Skeletal muscle tissue (tissue), 3 donors: ENCODE measurements at regions not wholly inside any gene's neighbourhood (a gene's known extent, or its start where the extent isn't known, plus 50 kb on each side); places are given as distances from the start of the nearest gene placed in this dataset.

Experiments
- H3K27ac ChIP-seq: one replicate; pipeline ENCODE4 v1.7.0; 2013; ENCODE audit warnings: mild to moderate bottlenecking, low read depth, low read length, inconsistent platforms
- H3K27me3 ChIP-seq, 3 donors: one replicate each; pipeline ENCODE4 v1.7.0; 2013; ENCODE audit warnings: low read length in 3 of 3; ENCODE audit not compliant: control insufficient read depth in 3 of 3, insufficient read depth in 3 of 3
- H3K36me3 ChIP-seq, 3 donors: one replicate each; pipeline ENCODE4 v1.7.0; 2013; ENCODE audit warnings: low read length in 3 of 3; ENCODE audit not compliant: control insufficient read depth in 3 of 3, insufficient read depth in 3 of 3
- H3K4me1 ChIP-seq, 3 donors: one replicate each; pipeline ENCODE4 v1.7.0; 2013; ENCODE audit warnings: low read length in 3 of 3, mild to moderate bottlenecking in 3 of 3; ENCODE audit not compliant: control insufficient read depth in 3 of 3, insufficient read depth in 3 of 3
- H3K4me3 ChIP-seq, 3 donors: one replicate each; pipeline ENCODE4 v1.7.0; 2013; ENCODE audit warnings: low read length in 3 of 3
- H3K9ac ChIP-seq, 3 donors: one replicate each; pipeline ENCODE4 v1.7.0; 2013; ENCODE audit warnings: low read length in 3 of 3, mild to moderate bottlenecking in 3 of 3, moderate library complexity in 2 of 3, low read depth in 1 of 3
- H3K9me3 ChIP-seq, 3 donors: one replicate each; pipeline ENCODE4 v1.7.0; 2013; ENCODE audit warnings: low read length in 3 of 3; ENCODE audit not compliant: control insufficient read depth in 3 of 3
- donor health status: Osteomylitis.

DNA sequence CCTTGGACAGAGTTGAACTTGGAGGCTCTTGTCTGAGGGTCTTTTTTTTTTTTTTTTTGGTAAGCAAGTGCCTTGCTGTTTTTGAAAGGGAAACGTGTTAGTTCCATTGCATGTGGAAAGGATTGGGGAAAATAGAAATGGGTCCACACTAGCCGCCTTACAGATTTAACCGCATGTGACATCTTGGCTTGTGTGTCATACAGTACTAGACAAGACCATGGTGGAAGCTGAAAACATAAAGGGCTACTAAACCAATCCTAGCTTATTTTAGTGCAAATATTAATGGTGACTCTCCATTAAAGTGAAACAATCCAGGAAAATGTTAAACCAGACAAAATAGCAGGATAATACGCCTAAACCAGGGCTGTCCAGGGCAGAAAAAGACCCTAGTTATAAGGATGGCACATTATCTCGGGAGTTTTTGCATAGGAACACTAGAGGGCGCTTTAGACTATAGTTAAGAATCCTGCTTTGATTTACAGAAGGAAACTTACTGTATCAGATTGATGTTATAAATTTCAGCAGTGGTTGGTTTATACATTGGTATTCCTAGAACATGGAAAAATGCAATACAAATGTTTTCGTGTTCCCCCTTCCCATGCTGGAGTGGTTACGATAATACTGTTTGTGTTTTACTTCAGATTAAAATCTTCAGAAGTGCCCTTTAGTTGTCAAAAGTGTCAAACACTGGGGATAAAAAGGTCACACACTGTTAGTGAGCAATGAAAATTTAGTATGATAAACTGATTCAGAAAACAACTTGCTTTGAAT is 59.8 kb upstream of the DEK start:
- Histone ChIP-seq H3K9ac (no peak overlapping the region), H3K27ac (no peak overlapping the region), H3K9me3 (no peaks in the 10 kb centered on the region), H3K36me3 (no peaks in the 10 kb centered on the region), H3K4me1 (peaks cover 7 to 15% (median 9%) of the 10 kb centered on the region in 3 donors), H3K4me3 (no peak overlapping the region), H3K27me3 (no peaks in the 10 kb centered on the region)

DNA sequence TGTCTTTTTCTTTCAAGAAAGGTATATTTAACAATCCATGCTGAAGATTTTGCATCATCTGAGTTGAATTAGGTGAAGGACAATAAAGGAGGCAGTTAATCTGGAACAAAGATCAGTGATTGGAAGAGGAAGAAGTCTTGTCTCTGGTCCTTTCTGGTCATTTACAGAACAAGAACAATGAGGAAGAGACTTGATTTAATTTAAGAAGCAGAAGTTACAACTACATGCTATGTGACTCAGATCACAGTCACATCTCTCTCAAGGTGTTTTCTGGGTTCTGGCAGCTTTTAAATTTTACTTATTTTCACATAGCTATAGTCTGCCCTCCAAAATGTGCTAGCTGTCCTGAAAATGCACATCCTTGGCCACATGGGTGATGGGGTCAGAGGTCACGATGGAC is 53.5 kb upstream of the DEK start:
- Histone ChIP-seq H3K36me3 (no peaks in the 10 kb centered on the region), H3K4me1 (no peaks in the 10 kb centered on the region), H3K4me3 (no peak overlapping the region), H3K9ac (no peak overlapping the region), H3K27ac (no peak overlapping the region), H3K9me3 (no peaks in the 10 kb centered on the region), H3K27me3 (no peaks in the 10 kb centered on the region)

DNA sequence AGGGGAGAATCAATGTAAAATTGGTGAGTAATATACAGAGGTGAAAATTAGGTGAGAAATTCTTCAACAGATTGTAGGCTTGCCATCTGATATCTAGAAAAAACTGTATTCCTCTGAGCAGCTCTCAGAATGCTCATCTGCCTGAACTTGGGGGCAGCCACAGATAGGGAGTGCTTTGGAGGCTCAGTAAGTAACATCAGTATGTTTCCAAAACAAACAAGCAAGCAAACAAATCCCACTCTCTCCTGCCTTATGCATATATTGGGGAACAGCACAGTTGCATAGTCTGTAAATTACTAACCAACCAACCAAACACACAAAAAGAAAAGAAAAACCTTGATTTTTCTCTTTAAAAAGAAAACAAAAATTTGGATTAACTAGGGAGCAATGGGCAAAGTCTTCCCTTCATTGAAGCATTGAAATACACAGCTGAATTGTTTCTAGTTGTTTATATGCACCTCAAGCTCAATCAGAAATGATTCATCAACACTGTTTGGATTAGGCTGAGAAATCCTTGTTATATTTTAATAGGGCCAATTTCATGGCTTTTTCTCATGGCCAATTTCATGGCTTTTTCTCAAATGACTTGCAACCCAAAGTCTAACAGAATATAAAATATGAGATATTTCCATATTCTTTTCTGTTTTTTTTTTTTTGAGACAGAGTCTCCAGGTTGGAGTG is 50.1 kb upstream of the DEK start:
- Histone ChIP-seq H3K4me3 (no peak overlapping the region), H3K9ac (no peak overlapping the region)

More for the DNA sequence above, 50.1 kb upstream of the DEK start:
- H3K27me3 ChIP-seq, result no peaks in the 10 kb centered on the region
- no peaks in the 10 kb centered on the region for H3K4me1 ChIP-seq
- H3K27ac ChIP-seq, result no peak overlapping the region
- H3K9me3 ChIP-seq, result no peaks in the 10 kb centered on the region
- H3K36me3 ChIP-seq, result no peaks in the 10 kb centered on the region
